Stromal cell of bone marrow (primary cell): ENCODE measurements at regions not wholly inside any gene's neighbourhood (a gene's known extent, or its start where the extent isn't known, plus 50 kb on each side); places are given as distances from the start of the nearest gene placed in this dataset.

ENCODE experiments used
- DNase-seq: peaks from one replicate; pipeline ENCODE4 v3.0.0-alpha.2; 2012; ENCODE audit warnings: low read depth

DNA sequence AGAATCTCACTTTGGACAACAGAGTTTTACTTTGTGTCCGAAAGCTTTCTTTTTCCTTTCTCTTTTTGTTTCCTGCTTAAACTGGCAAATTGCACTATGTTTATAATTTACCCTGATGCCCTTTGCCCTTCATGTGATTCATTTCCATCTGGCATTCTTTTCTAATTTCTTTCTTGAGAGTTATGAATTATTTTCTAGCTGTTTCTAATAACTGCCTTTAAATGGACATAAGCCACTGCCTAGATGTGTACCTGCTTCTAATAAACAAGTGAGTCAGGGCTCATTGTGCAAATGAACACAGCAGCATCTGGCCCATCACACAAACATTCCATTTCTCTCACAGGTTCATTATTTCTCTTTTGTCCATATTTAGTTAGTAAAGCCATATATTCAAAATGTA lies 242.3 kb upstream of the GPRIN3 start:
- no peak for DNase-seq

DNA sequence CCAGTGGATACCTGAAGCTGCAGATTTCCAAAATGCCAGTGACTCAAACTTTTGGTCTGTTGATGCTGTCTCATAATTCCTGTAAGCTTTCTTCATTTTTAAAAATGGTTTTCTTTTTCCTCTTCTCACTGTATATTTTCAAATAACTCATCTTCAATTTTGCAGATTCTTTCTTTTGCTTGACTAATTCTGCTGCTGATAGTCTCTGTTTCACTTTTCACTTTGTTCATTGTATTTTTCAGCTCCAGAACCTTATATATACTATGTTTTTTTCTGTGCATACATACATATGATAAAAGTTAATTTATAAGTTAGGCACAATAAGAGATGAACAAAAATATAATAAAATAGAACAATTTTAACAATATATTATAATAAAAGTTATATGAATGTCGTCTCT lies 237.7 kb upstream of the GPRIN3 start:
- DNase-seq: no peak

DNA sequence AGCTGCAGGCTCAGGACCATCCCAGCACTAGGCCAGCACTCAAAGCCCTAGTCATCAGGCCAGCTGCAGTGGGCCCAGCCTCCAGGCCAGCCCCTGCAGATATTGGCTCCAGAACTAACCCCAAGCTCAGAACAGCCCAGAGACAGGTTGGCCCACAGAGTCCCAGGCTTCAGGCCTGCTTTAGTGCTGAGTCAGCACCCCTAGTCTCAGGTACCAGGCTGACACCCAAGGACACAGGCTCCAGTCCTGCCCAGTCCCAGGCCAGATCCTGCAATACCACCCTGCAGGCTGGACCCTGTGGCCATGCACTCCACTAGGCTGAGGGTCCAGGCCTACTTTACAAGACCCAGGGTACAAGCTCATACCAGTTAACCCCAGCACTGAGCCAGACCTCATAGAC lies 234.4 kb upstream of the GPRIN3 start:
- DNase-seq: no peak

DNA sequence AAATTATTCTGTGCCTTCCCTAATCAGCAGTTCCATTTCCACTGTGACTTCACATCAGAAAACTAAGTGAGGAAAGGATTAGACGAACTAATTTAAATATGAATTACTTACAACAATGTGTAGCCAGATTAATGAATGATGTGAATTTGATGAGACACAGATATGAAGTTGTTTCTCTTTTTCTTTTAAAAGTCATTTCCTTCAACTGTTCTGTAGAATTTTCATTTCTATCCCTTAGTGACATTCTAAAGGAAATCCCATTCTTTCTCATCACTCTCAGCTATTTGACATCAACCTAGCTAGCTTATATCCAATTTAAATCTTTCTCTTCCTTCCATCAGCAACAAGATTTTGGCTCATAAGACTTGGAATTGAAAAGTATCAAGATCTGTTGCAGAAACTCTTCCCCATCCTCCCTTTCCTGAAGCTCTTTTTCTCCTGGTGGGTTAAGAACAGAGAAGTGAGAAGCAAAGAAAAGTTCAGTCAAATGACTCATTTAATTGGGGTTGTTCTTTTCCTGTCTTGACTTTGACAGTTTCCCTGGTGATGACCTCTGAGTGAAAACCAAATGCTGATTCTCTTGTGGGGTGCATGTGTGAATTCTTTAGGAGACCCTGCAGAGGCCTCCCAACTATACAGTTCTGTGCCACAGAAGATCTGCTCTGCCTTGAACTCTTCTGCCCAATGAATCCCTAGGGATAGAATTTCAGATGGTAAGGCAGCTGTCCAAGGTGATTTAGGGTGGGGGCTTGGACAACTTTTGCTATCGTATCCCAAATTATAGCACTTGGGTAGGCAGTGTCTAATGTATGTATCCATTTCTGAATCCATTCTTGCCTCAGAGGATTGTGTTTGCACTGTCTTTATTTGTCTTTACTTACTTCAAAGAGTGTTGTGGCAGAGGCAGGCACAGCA lies 232.5 kb upstream of the GPRIN3 start:
- DNase-seq: no peak

DNA sequence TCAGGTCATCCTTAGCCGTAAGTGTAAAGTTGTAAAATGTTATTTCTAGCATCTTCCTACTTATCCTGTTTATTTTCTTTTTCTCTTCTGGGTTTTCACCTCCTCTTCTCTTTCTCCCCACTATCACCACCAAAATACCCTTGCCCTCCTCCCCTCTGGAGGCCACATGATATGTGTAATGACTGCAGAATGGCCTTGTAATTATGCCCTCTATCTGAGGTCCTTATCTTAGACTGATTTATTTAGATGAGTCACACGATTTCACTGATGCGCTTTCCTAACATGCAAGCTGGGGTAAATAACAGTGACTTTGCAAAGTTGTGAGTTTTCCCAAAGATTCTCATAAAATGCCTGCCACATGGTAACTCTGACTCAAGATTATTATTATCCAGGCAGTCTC lies 231.8 kb upstream of the GPRIN3 start:
- peak; percentile 47 for DNase-seq

DNA sequence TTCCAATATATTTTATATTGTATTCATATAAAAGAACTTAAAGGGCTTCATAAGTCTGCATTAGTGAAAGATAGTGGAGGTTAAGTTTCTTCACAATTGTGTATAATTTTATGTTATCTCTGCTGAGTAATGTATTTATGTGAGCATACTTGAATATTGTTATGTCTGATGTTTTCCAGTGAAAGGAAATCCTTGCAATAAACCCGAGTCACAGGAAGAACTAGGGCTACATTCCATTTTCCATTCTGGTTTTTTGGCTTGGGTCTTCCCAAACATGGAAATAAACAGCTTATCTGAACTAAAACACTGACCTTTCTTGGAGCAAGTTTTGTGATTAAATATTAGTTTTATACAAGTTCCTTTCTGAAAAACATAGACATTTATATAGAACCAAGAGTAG lies 231.3 kb upstream of the GPRIN3 start:
- no peak for DNase-seq

DNA sequence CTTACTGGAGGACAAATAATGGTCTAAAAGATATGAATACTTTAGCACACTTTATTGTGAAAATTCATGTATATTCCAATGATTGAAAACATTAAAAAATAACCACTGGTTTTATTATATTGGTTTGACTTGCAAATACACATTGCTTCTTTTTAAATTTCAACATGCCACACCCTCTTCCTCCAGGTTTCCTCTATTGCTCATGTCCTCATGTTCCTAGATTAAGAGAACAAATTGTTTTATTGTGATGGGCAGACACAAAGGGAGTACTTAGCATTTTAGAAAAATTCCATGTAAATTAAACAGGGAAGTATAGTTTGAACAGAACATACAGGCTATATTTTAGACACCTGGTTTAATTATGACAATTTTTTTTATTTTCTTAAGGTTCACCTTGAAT lies 230.6 kb upstream of the GPRIN3 start:
- DNase-seq: no peak

DNA sequence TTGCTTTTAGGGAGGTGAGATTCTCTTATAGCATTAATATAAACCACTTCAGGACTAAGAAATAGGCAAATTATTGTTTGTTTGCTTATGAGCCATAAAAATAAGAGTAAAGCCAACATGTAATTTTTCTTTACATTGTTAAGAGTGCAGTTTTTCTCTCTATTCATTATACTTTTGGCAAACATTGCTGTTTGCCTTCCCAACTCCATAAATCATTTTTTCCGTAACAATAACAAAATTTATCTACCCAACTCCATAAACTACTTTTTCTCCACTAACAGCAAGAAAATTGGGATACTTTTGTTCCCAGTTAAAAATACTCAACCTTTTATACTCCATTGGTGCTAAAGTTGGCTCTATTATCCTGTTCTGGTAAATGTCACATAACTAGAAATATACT lies 229.7 kb upstream of the GPRIN3 start:
- no peak for DNase-seq

DNA sequence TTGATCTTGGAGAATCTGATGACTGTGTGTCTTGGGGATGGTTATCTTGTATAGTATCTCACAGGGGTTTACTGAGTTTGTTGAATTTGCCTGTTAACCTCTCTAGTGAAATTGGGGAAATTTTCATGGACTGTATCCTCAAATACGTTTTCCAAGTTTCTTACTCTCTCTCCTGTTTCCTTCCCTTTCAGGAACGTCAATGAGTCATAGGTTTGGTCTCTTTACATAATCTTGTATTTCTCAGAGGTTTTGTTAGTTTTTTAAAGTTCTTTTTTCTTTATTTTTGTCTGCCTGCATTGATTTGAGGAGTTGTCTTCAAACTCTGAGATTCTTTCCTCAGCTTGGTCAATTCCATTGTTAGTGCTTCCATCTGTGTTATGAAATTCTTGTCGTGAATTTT lies 227.7 kb upstream of the GPRIN3 start:
- DNase-seq: no peak

DNA sequence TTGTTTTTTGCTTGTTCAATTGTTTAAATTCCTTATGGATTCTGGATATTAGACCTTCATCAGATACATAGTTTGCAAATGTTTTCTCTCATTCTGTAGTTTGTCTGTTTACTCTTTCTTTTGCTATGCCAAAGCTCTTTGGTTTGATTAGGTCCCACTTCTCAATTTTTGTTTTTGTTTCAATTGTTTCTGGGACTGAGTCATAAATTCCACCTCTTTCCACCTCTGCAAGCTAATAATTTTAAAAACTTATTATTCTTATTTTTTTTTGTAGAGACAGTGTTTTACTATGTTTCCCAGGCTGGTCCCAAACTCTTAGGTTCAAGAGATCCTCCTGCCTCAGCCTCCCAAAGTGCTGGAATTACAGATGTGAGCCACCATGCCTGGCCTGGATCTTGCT lies 226.8 kb upstream of the GPRIN3 start:
- DNase-seq: no peak

DNA sequence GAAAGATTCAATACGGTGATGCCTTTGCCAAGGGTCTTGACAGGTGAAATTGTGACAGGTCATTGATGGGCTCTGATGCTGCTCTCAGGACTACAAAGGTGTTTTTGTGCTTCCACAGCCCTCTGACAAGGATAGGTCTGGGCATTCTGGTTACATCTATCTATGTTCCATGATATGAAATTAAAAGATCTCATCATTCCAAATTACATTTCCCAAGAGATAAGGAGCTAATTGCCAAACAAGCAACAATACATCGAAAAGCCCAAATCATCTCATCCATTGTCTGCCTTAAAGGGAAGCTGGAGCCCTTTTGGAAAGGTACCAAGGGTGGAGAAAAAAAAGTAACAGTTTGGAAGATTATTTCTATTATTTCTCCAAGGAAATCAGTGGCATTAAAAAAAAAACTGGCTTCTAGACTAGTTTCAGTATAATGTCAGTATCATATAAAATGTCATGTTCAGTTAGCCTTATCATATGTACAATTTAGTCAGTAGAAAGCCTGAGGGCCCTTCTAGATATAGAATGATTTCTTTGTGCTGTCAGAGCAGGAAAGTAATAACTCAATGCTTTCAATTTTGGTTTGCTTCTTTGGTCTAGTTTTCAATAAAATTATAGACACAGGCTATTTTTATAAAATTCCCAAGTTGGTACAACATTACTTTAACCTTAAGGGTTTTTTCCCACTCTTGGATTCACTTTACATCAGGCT lies 224.5 kb upstream of the GPRIN3 start:
- DNase-seq: no peak

DNA sequence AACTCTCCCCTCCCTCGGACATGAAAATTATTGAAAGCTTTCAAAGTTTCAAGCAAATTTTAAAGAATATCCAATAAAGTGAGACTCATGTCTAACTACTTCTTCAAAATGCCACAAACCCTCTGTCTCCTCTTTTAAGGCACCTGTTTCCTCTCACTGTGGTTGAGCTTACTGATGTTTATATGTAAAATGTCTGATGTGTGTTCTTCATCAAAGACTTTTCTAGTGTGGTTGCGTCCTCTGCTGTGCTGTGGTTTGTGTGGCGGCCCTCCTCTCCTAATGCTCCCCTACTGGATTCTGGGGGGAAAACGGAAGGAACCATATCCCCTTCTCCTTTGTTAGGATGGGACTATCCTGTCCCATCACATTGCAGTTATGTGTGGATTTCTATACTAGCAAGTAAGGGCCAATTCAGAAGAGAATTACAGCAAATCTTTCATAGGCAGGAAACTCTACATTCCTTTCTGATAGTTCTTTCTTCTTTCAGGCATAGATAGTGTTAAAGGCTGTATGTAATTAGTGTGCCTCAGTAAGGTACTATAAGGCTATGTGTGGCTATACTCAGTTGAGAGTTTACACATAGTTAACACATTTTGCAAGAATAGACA lies 221.0 kb upstream of the GPRIN3 start:
- DNase-seq: no peak

DNA sequence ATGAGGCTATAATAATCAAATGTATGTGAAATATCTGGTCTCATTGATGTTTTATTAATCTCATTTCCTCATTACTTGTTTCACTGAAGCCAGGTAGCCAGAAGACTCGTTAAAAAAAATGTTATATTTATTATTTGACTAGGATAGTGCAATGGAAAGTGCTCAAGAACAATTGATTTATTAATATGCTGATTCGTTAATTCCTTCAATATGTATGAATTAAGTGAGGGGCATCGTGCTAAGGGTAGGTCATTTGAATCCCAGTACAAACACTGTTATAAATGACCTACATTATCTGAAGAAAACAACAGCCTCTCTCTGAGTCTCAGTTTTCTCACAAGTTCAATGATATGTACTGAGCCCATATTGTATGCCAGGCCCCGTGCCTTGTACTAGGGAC lies 214.2 kb upstream of the GPRIN3 start:
- DNase-seq: no peak

DNA sequence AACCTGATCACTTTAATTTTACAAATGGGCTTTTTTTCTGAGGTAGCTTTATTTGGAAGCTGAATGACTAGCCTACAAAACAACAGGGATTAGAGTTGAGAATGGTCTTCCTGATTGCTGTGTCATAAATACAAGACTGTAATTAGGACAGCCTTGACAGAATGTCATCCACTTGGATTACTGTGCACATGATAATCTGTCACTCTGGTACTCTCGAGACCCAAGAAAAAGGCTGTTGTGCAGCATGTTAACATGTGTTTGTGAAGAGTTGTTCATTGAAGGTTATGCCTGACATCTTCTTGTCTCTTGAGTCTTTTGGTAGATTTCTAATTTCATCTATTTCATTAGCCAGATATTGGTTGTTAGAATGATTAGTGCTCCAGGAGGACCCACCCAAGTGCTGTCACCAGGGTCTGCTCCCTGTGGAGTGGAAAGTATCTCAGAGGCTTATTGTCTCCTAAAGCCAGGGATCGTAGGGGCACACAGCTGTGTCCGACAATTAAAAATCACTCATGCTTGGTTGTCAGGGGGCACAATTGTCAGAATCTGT lies 212.2 kb upstream of the GPRIN3 start:
- DNase-seq: no peak

DNA sequence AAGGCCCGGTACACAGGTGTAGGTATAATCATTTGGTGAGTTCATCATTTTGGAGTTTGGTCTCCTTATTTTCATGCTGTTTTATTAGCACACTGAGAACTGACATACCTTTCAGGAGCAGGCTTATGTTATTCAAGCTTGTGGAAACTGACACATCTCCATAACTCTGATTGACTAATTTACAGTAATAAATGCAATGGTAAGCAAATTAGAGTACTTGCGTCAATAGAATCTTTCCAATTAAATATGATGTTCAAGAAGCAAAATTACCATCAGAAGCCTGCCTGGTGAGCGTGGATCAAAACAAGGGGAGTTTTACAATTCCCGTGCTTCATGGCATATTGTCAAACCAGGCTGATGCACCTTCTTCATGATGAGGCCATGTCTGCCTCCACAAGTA lies 210.7 kb upstream of the GPRIN3 start:
- DNase-seq: no peak

DNA sequence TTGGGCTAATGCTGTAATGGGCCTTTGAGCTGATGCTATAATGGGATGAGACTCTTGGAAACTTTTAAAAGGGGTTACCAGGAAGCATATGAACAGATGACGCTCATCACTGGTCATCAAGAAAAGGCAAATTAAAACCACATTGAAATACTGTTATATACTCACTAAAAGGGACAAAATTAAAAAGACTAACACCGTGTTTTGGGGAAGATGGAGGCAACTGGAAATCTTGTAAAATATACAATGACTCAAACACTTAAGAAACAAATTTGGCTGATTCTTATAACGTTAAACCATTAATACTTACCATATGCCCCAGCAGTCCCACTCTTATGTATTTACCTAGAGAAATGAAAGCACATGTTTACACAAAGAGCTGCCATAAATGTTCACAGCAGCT lies 207.2 kb upstream of the GPRIN3 start:
- DNase-seq: no peak

DNA sequence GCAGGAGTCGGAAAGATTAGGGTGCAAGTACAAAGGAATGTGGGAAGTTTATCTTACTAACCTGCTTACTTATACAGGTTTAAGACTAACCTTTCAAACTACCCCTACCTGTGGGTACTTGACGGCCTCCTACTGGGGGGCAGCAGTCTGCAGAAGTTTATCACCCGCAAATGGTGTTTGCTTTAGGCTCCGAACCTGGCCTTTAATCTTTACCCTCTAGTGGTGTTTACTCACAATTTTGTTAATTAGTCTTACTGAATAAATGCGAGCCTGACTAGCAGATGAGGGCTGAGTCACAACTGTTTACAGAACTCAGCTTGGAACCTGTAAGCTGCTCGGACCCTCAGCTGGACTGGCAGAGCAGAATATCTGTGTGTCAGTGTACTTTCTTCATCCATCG lies 204.2 kb upstream of the GPRIN3 start:
- DNase-seq: no peak

DNA sequence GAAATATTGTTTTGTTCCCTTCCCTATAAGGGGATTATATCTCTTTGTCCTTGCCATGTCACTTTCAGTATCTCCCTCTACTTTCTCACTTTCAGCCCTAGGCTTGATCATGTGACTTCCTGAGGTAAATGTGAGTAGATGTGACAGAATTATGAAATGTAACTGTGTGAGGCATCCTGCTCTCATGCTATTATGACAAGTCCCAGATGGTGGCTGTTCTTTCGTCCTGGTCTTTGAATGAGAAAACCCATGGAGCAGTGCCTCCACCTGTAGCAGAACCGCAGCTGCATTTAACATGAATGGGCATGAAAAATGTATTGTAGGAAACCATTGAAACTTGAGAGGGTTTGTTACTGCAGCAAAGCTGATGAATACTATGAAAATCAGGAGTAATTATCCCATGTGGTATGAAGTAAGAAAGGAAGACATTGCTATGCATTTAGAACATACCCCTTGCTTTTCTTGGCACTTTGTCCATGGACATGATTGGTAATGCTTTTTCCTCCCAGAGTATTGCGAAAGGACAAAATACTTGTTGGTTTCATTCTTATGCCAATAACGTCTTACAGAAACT lies 202.2 kb upstream of the GPRIN3 start:
- DNase-seq: peak; percentile 87

DNA sequence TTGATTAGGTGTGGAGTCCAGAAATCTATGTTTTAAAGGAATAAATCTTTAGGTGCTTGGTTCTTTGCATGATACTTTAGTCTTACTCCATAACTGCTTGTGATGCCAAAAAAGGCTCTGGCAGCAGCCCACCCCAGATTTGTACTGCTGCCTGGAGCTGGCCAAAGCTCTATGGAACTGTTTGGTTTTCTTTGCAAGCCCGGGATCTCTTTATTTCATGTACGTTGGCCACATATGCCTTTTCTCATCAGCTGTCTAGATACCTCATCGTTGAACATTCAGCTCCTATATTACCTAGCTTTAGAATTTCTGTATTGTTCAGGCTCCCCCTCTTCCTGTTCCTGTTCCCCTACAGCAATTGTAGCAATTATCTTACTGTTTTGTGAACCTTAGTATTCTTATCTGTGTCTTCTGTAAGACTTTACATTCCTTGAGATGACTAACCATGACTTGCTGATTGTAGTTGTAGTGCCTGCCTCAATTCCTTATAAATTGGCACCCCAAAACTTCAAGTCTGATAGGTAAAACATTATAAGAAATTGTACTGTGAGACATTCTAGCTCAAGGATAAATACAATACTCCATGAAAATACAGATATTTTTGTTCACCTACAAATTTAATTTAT lies 199.4 kb upstream of the GPRIN3 start:
- DNase-seq: no peak

DNA sequence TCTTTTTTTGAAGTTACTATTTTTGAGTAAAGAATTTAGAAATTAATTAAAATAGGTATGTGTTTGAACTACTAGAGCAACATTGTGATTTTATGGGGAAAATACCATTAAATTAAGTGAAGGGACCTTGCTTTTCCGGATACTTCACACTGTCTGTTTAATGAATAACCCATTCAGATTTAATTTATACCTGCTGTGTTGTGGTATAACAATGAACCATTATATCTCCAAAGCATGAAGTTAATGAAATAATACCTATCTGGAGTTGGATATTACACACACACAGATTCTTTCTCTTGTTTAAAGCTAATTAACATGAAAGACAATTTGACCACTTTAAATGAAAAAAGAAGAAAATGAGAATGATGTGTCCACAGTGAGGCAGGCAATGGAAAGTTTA lies 195.0 kb upstream of the GPRIN3 start:
- no peak for DNase-seq

DNA sequence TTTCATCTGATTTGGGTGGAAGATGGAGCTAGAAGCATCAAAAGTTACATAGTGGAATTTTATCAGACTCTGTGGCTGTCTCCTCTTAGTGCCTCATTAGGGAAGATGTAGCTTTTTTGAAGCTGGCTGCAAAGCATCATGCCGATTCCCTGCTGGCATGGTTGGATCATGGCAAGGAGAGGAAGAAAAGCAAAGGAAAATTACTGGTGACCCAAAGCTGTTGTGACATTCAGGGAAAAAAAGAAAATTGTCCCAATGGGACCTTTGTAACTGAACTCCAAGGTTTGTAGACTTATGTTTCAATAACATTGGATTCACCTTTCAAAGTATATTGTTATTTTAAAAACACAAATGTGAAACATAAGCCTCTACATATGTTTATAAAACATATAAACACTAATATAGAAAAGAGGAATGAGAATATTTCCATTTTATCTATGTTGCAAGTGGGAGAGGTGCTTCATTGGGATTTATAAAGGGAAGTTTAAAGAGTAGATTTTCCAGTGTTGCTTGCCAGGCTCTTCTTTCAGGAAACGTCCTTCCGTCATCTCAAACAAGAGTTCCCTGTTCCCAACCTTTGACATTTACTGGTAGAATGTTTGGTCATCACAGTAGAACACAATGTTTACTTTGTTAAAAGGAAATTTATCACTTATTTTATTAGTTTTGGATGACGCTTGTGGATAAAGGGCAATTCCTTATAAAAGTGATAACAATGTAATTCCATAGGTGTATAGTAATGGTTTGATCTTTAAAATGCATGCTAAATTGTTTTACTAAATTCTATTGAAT lies 190.1 kb upstream of the GPRIN3 start:
- no peak for DNase-seq
